NT2/D1 (cell line): ENCODE measurements at regions not wholly inside any gene's neighbourhood (a gene's known extent, or its start where the extent isn't known, plus 50 kb on each side); places are given as distances from the start of the nearest gene placed in this dataset.

ENCODE experiments used
- YY1 ChIP-seq: IDR thresholded peaks from 2 replicates; pipeline ENCODE4 v1.6.1; 2011; ENCODE audit not compliant: insufficient read length, insufficient read depth
- ZNF274 ChIP-seq: IDR thresholded peaks from 2 replicates; pipeline ENCODE4 v1.6.1; 2011; ENCODE audit warnings: mild to moderate bottlenecking, low read depth, low read length

DNA sequence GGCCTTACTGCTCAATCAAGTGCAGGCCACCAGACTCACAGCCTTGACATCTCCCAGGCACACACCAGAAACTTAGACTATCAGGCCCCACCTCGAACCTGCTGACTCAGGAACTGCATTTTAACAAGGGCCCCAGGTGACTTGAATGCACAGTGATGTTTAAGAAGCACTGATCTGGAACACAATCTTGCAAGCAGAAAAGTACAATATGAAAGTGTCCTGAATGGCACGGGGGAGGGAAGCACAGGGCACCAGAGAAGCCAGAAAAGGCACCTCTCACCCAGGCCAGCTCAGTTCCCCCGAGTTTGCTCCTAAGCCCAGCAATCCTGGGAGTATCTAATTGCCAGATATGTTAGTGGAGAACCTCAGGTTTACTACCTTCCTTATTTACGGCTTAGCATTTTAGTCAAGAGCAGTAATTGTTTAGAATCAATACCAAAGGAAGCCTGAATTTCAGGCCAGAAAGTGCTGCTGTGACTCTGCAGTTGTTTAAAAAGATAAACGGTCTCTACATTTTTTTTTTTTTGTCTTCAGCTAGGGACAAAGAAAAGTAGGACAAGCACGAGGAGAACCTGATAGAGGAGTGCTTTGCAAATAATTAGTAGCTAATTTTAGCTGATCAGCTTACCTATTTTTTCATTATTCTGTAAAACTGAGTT is 50.9 kb upstream of the CDC42BPA start:
- TF ChIP-seq ZNF274 (no peak), YY1 (no peak)
